Right lobe of liver (tissue), 6 donors: ENCODE measurements at regions not wholly inside any gene's neighbourhood (a gene's known extent, or its start where the extent isn't known, plus 50 kb on each side); places are given as distances from the start of the nearest gene placed in this dataset.

Source experiments
- ATAC-seq, 4 donors: fragments of 200-7000 bp; cut with Tn5 transposase; one replicate each; pipeline ENCODE4 v1.9.1; 2020; ENCODE audit warnings: mild to moderate bottlenecking in 4 of 4, moderate library complexity in 4 of 4
- DNase-seq, 3 donors: peaks; one replicate each; pipeline ENCODE4 v3.0.0-alpha.2; 2020
- H3K27ac ChIP-seq, 3 donors: fragments of 200-600 bp; one replicate each; pipeline ENCODE4 v1.8.0; 2022
- H3K27me3 ChIP-seq, 2 donors: fragments of 200-600 bp; one replicate each; pipeline ENCODE4 v1.8.0; 2022
- H3K36me3 ChIP-seq, 4 donors: fragments of 200-600 bp; sonication (generic) in 1 of 4; one replicate each; pipeline versions ENCODE4 v1.5.1 to v1.8.0; 2017 to 2022; ENCODE audit warnings: control low read depth in 1 of 4
- H3K4me1 ChIP-seq, 4 donors: fragments of 200-600 bp; sonication (generic) in 1 of 4; one replicate each; pipeline versions ENCODE4 v1.5.1 to v1.8.0; 2017 to 2022; ENCODE audit warnings: control low read depth in 1 of 4
- H3K4me3 ChIP-seq, 3 donors: fragments of 200-600 bp; one replicate each; pipeline ENCODE4 v1.8.0; 2022
- H3K9me3 ChIP-seq, 4 donors: fragments of 200-600 bp; sonication (generic) in 1 of 4; one replicate each; pipeline versions ENCODE4 v1.5.1 to v1.8.0; 2017 to 2022; ENCODE audit warnings: control low read depth in 1 of 4
- CTCF ChIP-seq, 4 donors: fragments of 200-600 bp in 3 of 4; fragments of 450-650 bp in 1 of 4; IDR thresholded peaks; one replicate each; pipeline versions ENCODE4 v1.5.1 to v1.8.0; 2016 to 2022; ENCODE audit warnings: antibody characterized with exemption in 4 of 4, mild to moderate bottlenecking in 2 of 4
- POLR2A ChIP-seq: fragments of 450-650 bp; IDR thresholded peaks from one replicate; pipeline ENCODE4 v1.6.1; 2017; ENCODE audit warnings: antibody characterized with exemption, mild to moderate bottlenecking
- WGBS: methylation state at CpG from one replicate; pipeline ENCODE4 v1.1.6; 2018; ENCODE audit warnings: low coverage, low lambda C conversion rate; ENCODE audit not compliant: insufficient coverage; ENCODE audit errors: missing lambda C conversion rate; 5-methylcytosine and 5-hydroxymethylcytosine counted together
- intact Hi-C, 2 donors: fragments of 100-400 bp; cut with DNase I; formaldehyde crosslinking; loops; one replicate each; pipeline versions ENCODE4 v1.11.2 to v1.14.1; 2022
- donor health status: DM: no; HTN: yes; CAD: no.
- donor health status: DM: no; HTN: no; CAD: no.
- donor health status: DM: no; HTN: no; CAD: no.
- donor health status: DM: no; HTN: yes; CAD: no.
- donor health status: DM: no; HTN: yes; CAD: no.

GRCh38 chr13:56299650-56300049, 841.1 kb upstream of the PRR20A start:
- Histone ChIP-seq H3K27me3 (no peaks in the 10 kb centered on the region), H3K4me3 (no peak overlapping the region), H3K4me1 (no peaks in the 10 kb centered on the region), H3K36me3 (no peaks in the 10 kb centered on the region), H3K9me3 (no peaks in the 10 kb centered on the region), H3K27ac (no peak overlapping the region)
- intact Hi-C loops, result no loop called here
- ATAC-seq, result no peak
- TF ChIP-seq CTCF (IDR thresholded peaks at IDR 0.05), result no peak
- no peak for TF ChIP-seq POLR2A
- no peak for DNase-seq

- 26% methylated on average over 3 of the region's 3 CpGs for WGBS
- TF ChIP-seq POLR2A (no peak), CTCF (IDR thresholded peaks at IDR 0.05) (no peak)
- Histone ChIP-seq H3K9me3 (no peaks in the 10 kb centered on the region), H3K27me3 (no peaks in the 10 kb centered on the region), H3K4me1 (no peaks in the 10 kb centered on the region), H3K4me3 (no peak overlapping the region), H3K36me3 (no peaks in the 10 kb centered on the region), H3K27ac (no peak overlapping the region)
- intact Hi-C loops, result no loop called here
- DNase-seq, result no peak
- no peak for ATAC-seq
Observed at GRCh38 chr13:56314765-56315164, 826.0 kb upstream of the PRR20A start.

GRCh38 chr13:56317841-56318240, 822.9 kb upstream of the PRR20A start:
- no peak for TF ChIP-seq POLR2A
- no peak for TF ChIP-seq CTCF (IDR thresholded peaks at IDR 0.05)
- DNase-seq (no peak), ATAC-seq (no peak)
- Histone ChIP-seq H3K27me3 (no peaks in the 10 kb centered on the region), H3K9me3 (no peaks in the 10 kb centered on the region), H3K27ac (no peak overlapping the region), H3K4me1 (no peaks in the 10 kb centered on the region), H3K4me3 (no peak overlapping the region), H3K36me3 (no peaks in the 10 kb centered on the region)
- WGBS, result 74% methylated on average over 2 of the region's 2 CpGs
- intact Hi-C loops, result no loop called here

- no peaks in the 10 kb centered on the region for H3K9me3 ChIP-seq
- TF ChIP-seq POLR2A (no peak), CTCF (IDR thresholded peaks at IDR 0.05) (no peak)
- no peaks in the 10 kb centered on the region for H3K4me1 ChIP-seq
- intact Hi-C loops, result no loop called here
- H3K27me3 ChIP-seq, result no peaks in the 10 kb centered on the region
- H3K27ac ChIP-seq, result no peak overlapping the region
- ATAC-seq (no peak), DNase-seq (no peak)
- H3K36me3 ChIP-seq, result no peaks in the 10 kb centered on the region
- no peak overlapping the region for H3K4me3 ChIP-seq
Observed at GRCh38 chr13:56332671-56333070, 808.0 kb upstream of the PRR20A start.

- no peak for DNase-seq
- intact Hi-C loops, result no loop called here
- 83% methylated on average over 1 of the region's 1 CpG for WGBS
- Histone ChIP-seq H3K9me3 (no peaks in the 10 kb centered on the region), H3K36me3 (no peaks in the 10 kb centered on the region), H3K4me1 (no peaks in the 10 kb centered on the region), H3K27me3 (no peaks in the 10 kb centered on the region), H3K27ac (no peak overlapping the region), H3K4me3 (no peak overlapping the region)
- ATAC-seq, result no peak
- no peak for TF ChIP-seq CTCF (IDR thresholded peaks at IDR 0.05)
- no peak for TF ChIP-seq POLR2A
Observed at GRCh38 chr13:56335775-56336174, 804.9 kb upstream of the PRR20A start.
